OCI-LY1 (cell line): ENCODE measurements at regions not wholly inside any gene's neighbourhood (a gene's known extent, or its start where the extent isn't known, plus 50 kb on each side); places are given as distances from the start of the nearest gene placed in this dataset.

Experiments used
- EZH2 ChIP-seq: fragments of 200-600 bp; sonication (generic), shearing (Covaris generic); IDR thresholded peaks from 2 replicates; pipeline ENCODE4 v1.8.0; 2017; ENCODE audit warnings: borderline replicate concordance, mixed run types, mild to moderate bottlenecking, antibody characterized with exemption, low read length, moderate library complexity, mixed read lengths
- TF ChIP-seq, protein P1 (sequence below): fragments of 200-600 bp; sonication (generic), shearing (Covaris generic); IDR thresholded peaks from 2 replicates; pipeline ENCODE4 v1.5.1; 2017; ENCODE audit warnings: mild to moderate bottlenecking, antibody characterized with exemption, low read length, moderate library complexity, mixed read lengths

DNA sequence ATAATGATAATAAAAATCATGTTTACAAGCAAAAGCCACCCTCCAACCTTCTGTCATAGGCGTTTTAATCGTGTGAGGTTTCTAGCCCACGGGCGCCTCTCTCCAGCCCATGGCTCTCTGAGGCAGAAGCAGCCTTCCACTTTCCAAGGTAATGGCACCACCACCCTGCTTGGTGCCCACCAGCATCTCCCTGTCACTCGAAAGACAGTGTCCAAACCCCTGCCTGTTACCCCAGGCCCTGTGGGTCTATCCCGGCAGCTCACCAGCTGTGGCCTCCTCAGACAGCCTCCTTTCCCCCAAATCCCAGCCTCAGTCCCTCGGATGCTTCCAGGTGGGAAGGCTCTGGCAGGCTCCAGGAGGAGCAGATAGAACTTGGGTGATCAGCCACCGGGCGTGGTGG is 123.8 kb upstream of the LPCAT1 start:
- TF ChIP-seq, protein P1, sequence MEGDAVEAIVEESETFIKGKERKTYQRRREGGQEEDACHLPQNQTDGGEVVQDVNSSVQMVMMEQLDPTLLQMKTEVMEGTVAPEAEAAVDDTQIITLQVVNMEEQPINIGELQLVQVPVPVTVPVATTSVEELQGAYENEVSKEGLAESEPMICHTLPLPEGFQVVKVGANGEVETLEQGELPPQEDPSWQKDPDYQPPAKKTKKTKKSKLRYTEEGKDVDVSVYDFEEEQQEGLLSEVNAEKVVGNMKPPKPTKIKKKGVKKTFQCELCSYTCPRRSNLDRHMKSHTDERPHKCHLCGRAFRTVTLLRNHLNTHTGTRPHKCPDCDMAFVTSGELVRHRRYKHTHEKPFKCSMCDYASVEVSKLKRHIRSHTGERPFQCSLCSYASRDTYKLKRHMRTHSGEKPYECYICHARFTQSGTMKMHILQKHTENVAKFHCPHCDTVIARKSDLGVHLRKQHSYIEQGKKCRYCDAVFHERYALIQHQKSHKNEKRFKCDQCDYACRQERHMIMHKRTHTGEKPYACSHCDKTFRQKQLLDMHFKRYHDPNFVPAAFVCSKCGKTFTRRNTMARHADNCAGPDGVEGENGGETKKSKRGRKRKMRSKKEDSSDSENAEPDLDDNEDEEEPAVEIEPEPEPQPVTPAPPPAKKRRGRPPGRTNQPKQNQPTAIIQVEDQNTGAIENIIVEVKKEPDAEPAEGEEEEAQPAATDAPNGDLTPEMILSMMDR = no peak
- TF ChIP-seq EZH2 = no peak
